ENCODE measurements at regions not wholly inside any gene's neighbourhood (a gene's known extent, or its start where the extent isn't known, plus 50 kb on each side); places are given as distances from the start of the nearest gene placed in this dataset.

DNA sequence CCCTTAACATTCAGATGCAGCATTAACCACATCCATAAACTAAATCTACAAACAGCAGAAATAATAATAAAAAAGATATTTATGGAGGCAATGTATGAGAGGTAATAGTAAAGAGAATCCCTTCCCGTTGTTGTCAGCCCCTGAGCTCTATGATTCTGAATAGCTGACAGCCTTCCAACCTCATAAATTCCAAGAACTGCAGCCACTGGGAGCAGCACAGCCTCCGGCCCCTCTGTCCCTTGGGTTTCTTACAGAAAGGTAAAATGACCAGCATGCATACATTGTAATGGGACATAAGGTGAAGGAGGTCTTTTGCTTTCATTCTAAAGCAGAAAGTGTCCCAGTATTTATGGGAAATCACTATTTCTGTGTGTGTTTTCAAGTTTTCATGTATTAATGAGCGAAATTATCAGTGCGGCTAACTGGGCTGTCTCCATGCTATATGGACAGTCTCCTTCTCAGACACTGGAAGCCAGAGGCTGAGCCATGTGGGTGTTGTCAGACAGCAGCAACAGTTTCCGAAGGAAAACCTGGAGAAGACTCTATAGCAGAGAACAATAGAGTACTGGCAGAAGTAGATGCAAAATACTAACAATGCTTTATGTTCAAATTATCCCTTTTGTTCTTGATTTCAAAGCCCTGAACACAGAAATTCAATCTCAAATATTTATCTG lies 151.6 kb downstream of the LRRC30 start:
- BruUV-seq (replicated peaks), result no TSS peak
- TF ChIP-seq CTCF (conservative IDR thresholded peaks at IDR 0.05) (no peak), EZH2 (IDR thresholded peaks at IDR 0.05; ENCODE audit: low read depth) (no peak)
- H3K4me2 ChIP-seq, result no peak overlapping the region

GRCh38 chr18:7383002-7383980 lies 152.4 kb downstream of the LRRC30 start:
- Histone ChIP-seq H3K79me2 (ENCODE audit: low read depth) (no peaks in the 10 kb centered on the region), H3K4me3 (no peak overlapping the region), H3K4me2 (no peak overlapping the region), H3K9me2 (ENCODE audit: insufficient read depth) (no peaks in the 10 kb centered on the region), H3K4me1 (replicated peaks; ENCODE audit: insufficient read depth) (no peaks in the 10 kb centered on the region), H3K27me3 (ENCODE audit: insufficient read depth, low read depth) (peaks cover 98% of the 10 kb centered on the region), H4K20me1 (ENCODE audit: insufficient read depth) (no peaks in the 10 kb centered on the region), H3K27ac (no peak overlapping the region), H3K36me3 (ENCODE audit: low read depth) (no peaks in the 10 kb centered on the region), H3K9me3 (ENCODE audit: insufficient read depth, low read depth) (no peaks in the 10 kb centered on the region), H3F3A (ENCODE audit: insufficient read depth, low read depth) (no peaks in the 10 kb centered on the region), H2AFZ (no peak overlapping the region)
- ChIA-PET CTCF (no interaction called here), POLR2A (ENCODE audit: unreplicated experiment) (no interaction called here)
- BruUV-seq (replicated peaks), result no TSS peak
- no peak for DNase-seq
- no peak for TF ChIP-seq EZH2 (IDR thresholded peaks at IDR 0.05; ENCODE audit: low read depth)
- no peak for TF ChIP-seq CTCF (conservative IDR thresholded peaks at IDR 0.05)
- intact Hi-C loops (cut with micrococcal nuclease; ENCODE audit: unreplicated experiment), result no loop called here

More for the DNA sequence above, 151.6 kb downstream of the LRRC30 start:
- CTCF ChIA-PET, result no interaction called here
- no peaks in the 10 kb centered on the region for H3K36me3 ChIP-seq (ENCODE audit: low read depth)
- intact Hi-C loops (cut with micrococcal nuclease; ENCODE audit: unreplicated experiment), result no loop called here
- DNase-seq, result no peak
- POLR2A ChIA-PET (ENCODE audit: unreplicated experiment), result no interaction called here
- no peaks in the 10 kb centered on the region for H3K79me2 ChIP-seq (ENCODE audit: low read depth)
- no peaks in the 10 kb centered on the region for H3K9me3 ChIP-seq (ENCODE audit: insufficient read depth, low read depth)
- no peak overlapping the region for H3K4me3 ChIP-seq
- no peaks in the 10 kb centered on the region for H3K4me1 ChIP-seq (replicated peaks; ENCODE audit: insufficient read depth)
- no peaks in the 10 kb centered on the region for H3K9me2 ChIP-seq (ENCODE audit: insufficient read depth)
- peaks cover 98% of the 10 kb centered on the region for H3K27me3 ChIP-seq (ENCODE audit: insufficient read depth, low read depth)
- no peak overlapping the region for H2AFZ ChIP-seq
- H3K27ac ChIP-seq, result no peak overlapping the region
- no peaks in the 10 kb centered on the region for H3F3A ChIP-seq (ENCODE audit: insufficient read depth, low read depth)
- no peaks in the 10 kb centered on the region for H4K20me1 ChIP-seq (ENCODE audit: insufficient read depth)

DNA sequence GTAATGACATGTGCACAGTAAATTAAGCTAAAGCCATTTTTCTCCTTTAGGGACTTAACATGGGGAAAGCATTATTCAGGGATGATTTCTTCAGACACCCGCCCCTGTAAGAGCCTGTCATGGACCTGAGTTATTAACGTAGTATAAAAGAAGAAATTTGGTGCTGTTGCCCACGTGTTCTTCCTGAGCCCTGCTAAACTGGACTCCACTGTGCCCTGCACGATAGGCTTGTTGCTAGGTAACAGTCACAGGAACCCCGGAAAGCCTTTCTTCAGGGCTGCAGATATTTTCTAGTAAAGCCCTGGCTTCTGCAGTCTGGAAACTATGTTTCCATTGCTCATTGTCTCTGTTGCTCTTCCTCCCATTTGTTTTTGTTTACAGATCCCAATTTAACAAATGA lies 157.9 kb downstream of the LRRC30 start:
- no peak overlapping the region for H3K4me3 ChIP-seq
- peaks cover 96% of the 10 kb centered on the region for H3K27me3 ChIP-seq (ENCODE audit: insufficient read depth, low read depth)
- H3K4me2 ChIP-seq, result no peak overlapping the region
- intact Hi-C loops (cut with micrococcal nuclease; ENCODE audit: unreplicated experiment), result no loop called here
- no peak for DNase-seq
- TF ChIP-seq CTCF (conservative IDR thresholded peaks at IDR 0.05) (no peak), EZH2 (IDR thresholded peaks at IDR 0.05; ENCODE audit: low read depth) (no peak)
- no peaks in the 10 kb centered on the region for H4K20me1 ChIP-seq (ENCODE audit: insufficient read depth)
- no peaks in the 10 kb centered on the region for H3K36me3 ChIP-seq (ENCODE audit: low read depth)
- H3K79me2 ChIP-seq (ENCODE audit: low read depth), result no peaks in the 10 kb centered on the region
- no peaks in the 10 kb centered on the region for H3F3A ChIP-seq (ENCODE audit: insufficient read depth, low read depth)
- no TSS peak for BruUV-seq (replicated peaks)
- no peaks in the 10 kb centered on the region for H3K4me1 ChIP-seq (replicated peaks; ENCODE audit: insufficient read depth)
- no peaks in the 10 kb centered on the region for H3K9me3 ChIP-seq (ENCODE audit: insufficient read depth, low read depth)
- no peak overlapping the region for H3K27ac ChIP-seq
- no peaks in the 10 kb centered on the region for H3K9me2 ChIP-seq (ENCODE audit: insufficient read depth)
- H2AFZ ChIP-seq, result no peak overlapping the region
- CTCF ChIA-PET, result no interaction called here
- POLR2A ChIA-PET (ENCODE audit: unreplicated experiment), result no interaction called here

Data from PC-9 (cell line).